ENCODE measurements at regions not wholly inside any gene's neighbourhood (a gene's known extent, or its start where the extent isn't known, plus 50 kb on each side); places are given as distances from the start of the nearest gene placed in this dataset.
"Not testable (repeated sequence)": the region's sequence is repeated elsewhere in the genome, so short reads cannot be mapped to it uniquely, and the experiment has no call there.

GRCh38 chr5:3179220-3179619 lies 416.4 kb upstream of the IRX1 start:
- no peaks in the 10 kb centered on the region for H3K36me3 ChIP-seq
- H3K27me3 ChIP-seq: peaks cover 13% of the 10 kb centered on the region
- no peaks in the 10 kb centered on the region for H3K9me3 ChIP-seq
- no peak for DNase-seq
- no peak overlapping the region for H3K4me3 ChIP-seq

DNA sequence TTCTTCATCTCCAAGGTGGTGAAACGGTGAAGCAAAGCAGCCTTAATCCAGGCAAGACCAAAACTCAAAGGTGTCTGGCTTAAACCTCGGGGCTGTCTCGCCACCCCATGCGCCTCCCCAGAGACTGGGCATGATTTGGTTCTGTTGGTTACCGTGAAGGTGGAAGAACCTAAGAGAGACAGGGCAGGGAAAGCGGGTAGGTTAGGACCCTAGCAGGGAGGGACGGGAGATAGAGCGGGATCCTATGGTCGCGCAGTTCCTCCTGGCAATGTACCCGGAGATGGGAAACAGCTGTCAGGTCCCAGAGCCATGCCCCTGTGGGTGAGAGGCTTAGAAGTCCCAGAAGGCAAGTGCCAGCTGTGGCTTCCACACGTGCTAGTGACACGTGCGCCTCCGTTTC lies 418.3 kb upstream of the IRX1 start:
- DNase-seq: no peak

GRCh38 chr5:3175416-3175815 lies 420.2 kb upstream of the IRX1 start:
- Histone ChIP-seq H3K36me3 (no peaks in the 10 kb centered on the region), H3K27me3 (peaks cover 11% of the 10 kb centered on the region), H3K9me3 (no peaks in the 10 kb centered on the region), H3K4me3 (no peak overlapping the region)
- no peak for DNase-seq

More for the DNA sequence above, 418.3 kb upstream of the IRX1 start:
- Histone ChIP-seq H3K36me3 (no peaks in the 10 kb centered on the region), H3K4me3 (no peak overlapping the region), H3K27me3 (peaks cover 11% of the 10 kb centered on the region), H3K9me3 (no peaks in the 10 kb centered on the region)

- Histone ChIP-seq H3K4me3 (no peak overlapping the region), H3K36me3 (no peaks in the 10 kb centered on the region), H3K9me3 (peaks cover 2% of the 10 kb centered on the region; the same call in 1 of the 2 replicates), H3K27me3 (no peaks in the 10 kb centered on the region; the same call in 1 of the 2 replicates)
- DNase-seq: no peak
Measured at GRCh38 chr5:3167473-3167872, 416.0 kb upstream of the IRX2 start.

GRCh38 chr5:3163626-3164025 lies 412.1 kb upstream of the IRX2 start:
- Histone ChIP-seq H3K4me3 (no peak overlapping the region), H3K27me3 (no peaks in the 10 kb centered on the region; the same call in 1 of the 2 replicates), H3K9me3 (peaks cover 2% of the 10 kb centered on the region; the same call in 1 of the 2 replicates), H3K36me3 (no peaks in the 10 kb centered on the region)
- no peak for DNase-seq

GRCh38 chr5:3161672-3162071 lies 410.2 kb upstream of the IRX2 start:
- no peaks in the 10 kb centered on the region for H3K36me3 ChIP-seq
- no peak overlapping the region for H3K4me3 ChIP-seq
- H3K27me3 ChIP-seq: no peaks in the 10 kb centered on the region; the same call in 1 of the 2 replicates
- DNase-seq: no peak
- H3K9me3 ChIP-seq: no peaks in the 10 kb centered on the region

- Histone ChIP-seq H3K9me3 (no peaks in the 10 kb centered on the region), H3K36me3 (no peaks in the 10 kb centered on the region), H3K4me3 (no peak overlapping the region), H3K27me3 (no peaks in the 10 kb centered on the region; the same call in 1 of the 2 replicates)
- no peak for DNase-seq
Measured at GRCh38 chr5:3157214-3157613, 405.7 kb upstream of the IRX2 start.

DNA sequence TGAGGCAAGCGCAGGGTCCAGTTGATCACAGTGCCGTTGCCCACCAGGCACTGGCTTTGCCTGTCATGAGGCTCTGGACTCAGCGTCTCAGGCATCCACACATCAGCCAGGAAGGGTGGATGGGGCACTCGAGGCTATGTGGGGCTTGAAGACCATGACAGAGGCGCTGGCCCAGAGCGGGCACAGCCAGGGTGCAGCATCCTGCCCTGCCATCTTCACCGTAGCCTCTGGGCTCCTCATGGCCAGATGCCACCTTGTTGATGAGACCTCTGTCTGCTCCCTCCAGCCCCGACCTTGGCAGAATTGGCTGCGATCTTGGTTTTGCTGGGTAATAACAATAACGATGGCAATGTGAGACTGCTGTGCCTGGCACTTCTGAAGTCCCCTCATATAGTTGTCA lies 404.2 kb upstream of the IRX2 start:
- Histone ChIP-seq H3K9me3 (no peaks in the 10 kb centered on the region), H3K4me3 (no peak overlapping the region)
- no peak for DNase-seq

GRCh38 chr5:3155046-3155445 lies 403.6 kb upstream of the IRX2 start:
- H3K9me3 ChIP-seq: no peaks in the 10 kb centered on the region
- H3K4me3 ChIP-seq: no peak overlapping the region
- DNase-seq: no peak
- H3K27me3 ChIP-seq: no peaks in the 10 kb centered on the region
- no peaks in the 10 kb centered on the region for H3K36me3 ChIP-seq

More for the DNA sequence above, 404.2 kb upstream of the IRX2 start:
- Histone ChIP-seq H3K36me3 (no peaks in the 10 kb centered on the region), H3K27me3 (no peaks in the 10 kb centered on the region)

DNA sequence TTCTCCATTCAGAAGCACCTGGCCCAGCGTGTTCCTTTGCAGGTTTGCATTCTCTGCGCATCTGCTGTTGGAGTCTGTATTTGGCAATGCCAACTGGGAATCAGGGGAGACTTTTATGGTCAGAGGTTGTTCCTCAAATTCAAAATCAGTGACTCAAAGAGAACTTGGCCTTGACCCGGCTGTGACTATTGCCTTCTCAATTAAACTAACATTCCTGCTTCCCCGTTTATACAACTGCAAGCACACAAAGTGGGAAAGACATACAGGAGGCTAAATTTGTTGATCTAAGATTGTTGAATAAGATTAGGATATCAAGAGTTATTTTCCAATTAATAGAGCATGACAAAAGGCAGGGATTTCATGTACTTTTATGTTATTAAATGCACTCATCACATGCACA lies 402.4 kb upstream of the IRX2 start:
- H3K36me3 ChIP-seq: no peaks in the 10 kb centered on the region
- no peak overlapping the region for H3K4me3 ChIP-seq
- no peaks in the 10 kb centered on the region for H3K27me3 ChIP-seq
- DNase-seq: no peak
- no peaks in the 10 kb centered on the region for H3K9me3 ChIP-seq

GRCh38 chr5:3153226-3153858 lies 401.9 kb upstream of the IRX2 start:
- Histone ChIP-seq H3K27me3 (peaks cover 5% of the 10 kb centered on the region; the same call in 1 of the 2 replicates), H3K4me3 (no peak overlapping the region), H3K36me3 (no peaks in the 10 kb centered on the region), H3K9me3 (no peaks in the 10 kb centered on the region)
- DNase-seq: no peak

DNA sequence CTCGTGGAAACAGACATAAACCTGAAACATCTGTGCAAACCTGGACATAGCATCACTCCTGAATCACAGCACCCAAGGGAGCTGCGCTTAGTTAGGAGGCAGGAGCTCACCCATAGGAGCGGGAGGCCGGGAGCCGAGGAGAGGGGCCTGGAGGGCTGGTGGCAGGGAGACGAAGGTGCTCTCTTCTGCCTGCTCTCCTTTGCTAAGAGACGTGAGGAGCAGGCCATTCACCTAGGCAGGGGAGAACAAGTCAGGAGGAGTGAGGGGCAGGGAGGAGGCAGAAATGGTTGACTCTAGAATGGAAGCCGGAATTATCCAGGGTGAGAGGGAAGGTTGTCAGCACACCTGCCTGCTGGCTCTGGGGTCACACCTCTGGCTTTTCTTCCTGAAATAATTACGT lies 398.4 kb upstream of the IRX2 start:
- H3K36me3 ChIP-seq: no peaks in the 10 kb centered on the region
- no peak for DNase-seq
- H3K27me3 ChIP-seq: peaks cover 5% of the 10 kb centered on the region; the same call in 1 of the 2 replicates
- H3K9me3 ChIP-seq: no peaks in the 10 kb centered on the region
- no peak overlapping the region for H3K4me3 ChIP-seq

DNA sequence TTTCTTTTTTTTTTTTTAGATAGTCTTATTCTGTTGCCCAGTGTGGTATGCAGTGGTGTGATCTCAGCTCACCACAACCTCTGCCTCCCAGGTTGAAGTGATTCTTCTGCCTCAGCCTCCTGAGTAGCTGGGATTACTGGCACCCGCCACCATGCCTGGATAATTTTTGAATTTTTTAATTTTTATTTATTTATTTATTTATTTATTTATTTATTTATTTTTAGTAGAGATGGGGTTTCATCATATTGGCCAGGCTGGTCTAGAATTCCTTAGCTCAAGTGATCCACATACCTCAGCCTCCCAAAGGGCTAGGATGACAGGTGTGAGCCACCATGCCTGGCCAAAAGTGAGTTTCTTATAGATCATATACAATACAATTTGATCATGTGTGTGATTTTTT lies 395.9 kb upstream of the IRX2 start:
- H3K36me3 ChIP-seq, DNase-seq, H3K27me3 ChIP-seq, H3K4me3 ChIP-seq, H3K9me3 ChIP-seq: not testable (repeated sequence)

DNA sequence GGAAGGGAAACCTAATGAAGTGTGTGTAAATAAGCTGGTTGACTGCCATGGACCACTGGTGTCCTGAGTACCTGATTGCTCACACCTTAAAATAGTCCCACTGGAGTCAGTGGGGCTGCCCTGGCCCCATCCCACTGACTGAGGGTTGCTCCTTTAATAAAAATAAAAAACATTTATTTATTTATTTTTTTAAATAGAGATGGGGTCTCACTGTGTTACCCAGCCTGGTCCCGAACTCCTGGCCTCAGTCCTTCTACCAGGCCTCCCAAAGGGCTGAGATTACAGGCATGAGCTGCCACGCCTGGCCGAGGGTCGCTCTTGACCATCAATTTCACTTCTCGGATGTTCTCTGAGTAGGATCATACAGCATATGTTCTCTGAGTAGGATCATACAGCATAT lies 394.2 kb upstream of the IRX2 start:
- H3K36me3 ChIP-seq: no peaks in the 10 kb centered on the region
- no peak overlapping the region for H3K4me3 ChIP-seq
- no peak for DNase-seq
- H3K27me3 ChIP-seq: peaks cover 5% of the 10 kb centered on the region; the same call in 1 of the 2 replicates
- no peaks in the 10 kb centered on the region for H3K9me3 ChIP-seq

DNA sequence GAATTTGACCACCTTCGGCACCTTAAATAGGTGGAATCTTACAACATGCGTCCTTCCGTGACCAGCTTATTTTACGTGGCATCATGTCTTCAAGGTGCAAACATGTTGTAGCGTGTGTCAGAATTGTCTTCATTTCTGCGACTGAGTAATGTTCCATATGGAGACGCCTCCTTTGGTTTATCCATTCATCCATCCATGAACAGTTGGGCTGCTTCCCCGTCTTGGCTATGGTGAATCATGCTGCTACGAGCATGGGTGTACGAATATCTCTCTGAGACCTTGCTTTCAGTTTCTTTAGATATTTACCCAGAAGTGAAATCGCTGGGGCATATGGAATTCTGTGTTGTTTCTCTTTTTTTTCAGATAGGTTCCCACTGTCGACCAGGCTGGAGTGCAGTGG lies 391.9 kb upstream of the IRX2 start:
- H3K4me3 ChIP-seq: no peak overlapping the region
- H3K9me3 ChIP-seq: no peaks in the 10 kb centered on the region
- DNase-seq: no peak
- peaks cover under 1% of the 10 kb centered on the region; the same call in 1 of the 2 replicates for H3K27me3 ChIP-seq
- no peaks in the 10 kb centered on the region for H3K36me3 ChIP-seq

DNA sequence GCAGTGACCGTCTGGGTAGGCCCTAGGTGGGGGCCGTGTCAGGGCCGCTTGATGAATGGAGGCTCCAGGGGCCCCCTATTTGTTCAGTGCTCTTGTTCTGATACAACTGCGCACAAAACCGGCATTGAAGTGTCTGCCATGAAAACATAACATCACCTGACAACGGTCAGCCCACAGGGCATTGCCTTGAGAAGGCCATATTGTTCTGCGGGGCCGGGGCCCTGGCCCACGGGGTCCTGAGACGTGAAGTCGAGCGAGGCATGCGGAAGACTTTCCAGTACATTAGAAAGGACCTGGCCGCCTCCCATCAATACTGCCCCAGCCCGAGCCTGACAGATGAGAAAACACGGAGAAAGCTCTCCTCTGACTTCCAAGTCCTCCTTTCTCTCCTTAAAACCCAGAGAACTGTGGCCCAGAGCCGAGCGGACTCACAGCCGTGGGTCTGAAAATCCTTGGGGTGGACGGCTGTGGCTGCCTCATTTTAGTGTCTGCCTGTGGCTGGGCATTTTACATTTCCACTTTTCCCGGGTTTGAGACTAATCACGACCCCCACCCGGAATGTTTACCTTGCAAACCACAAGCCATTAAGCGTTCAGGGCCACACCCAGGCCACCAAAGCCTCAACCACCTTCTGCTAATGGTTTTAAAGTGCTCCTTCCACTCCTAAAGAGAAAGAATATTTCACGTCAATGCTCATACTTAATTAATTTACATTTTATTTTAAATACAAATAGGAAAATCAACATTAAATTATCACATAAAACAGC lies 391.0 kb upstream of the IRX2 start:
- DNase-seq: no peak
- no peak overlapping the region for H3K4me3 ChIP-seq
- no peaks in the 10 kb centered on the region for H3K27me3 ChIP-seq
- no peaks in the 10 kb centered on the region for H3K9me3 ChIP-seq
- H3K36me3 ChIP-seq: no peaks in the 10 kb centered on the region

DNA sequence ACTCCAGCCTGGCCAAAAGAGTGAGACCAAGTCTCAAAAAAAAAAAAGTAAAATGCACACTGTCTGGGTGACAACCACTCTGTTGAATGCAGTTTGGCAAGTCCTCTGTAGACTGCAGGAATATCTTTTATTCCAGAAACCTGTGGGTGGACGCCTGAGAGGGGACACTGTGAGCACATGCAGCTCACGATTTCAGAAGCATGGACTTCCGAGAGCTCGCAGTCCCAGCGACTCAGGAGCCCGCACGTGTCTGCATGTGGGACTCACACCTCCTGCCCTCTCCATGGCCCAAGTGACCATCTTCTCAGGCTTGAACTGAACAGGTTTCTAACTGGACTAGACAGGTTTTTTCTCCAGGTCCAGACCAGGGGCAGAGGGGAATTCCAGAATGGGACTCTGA lies 388.6 kb upstream of the IRX2 start:
- no peaks in the 10 kb centered on the region for H3K27me3 ChIP-seq
- no peaks in the 10 kb centered on the region for H3K9me3 ChIP-seq
- H3K36me3 ChIP-seq: no peaks in the 10 kb centered on the region
- no peak for DNase-seq
- no peak overlapping the region for H3K4me3 ChIP-seq

DNA sequence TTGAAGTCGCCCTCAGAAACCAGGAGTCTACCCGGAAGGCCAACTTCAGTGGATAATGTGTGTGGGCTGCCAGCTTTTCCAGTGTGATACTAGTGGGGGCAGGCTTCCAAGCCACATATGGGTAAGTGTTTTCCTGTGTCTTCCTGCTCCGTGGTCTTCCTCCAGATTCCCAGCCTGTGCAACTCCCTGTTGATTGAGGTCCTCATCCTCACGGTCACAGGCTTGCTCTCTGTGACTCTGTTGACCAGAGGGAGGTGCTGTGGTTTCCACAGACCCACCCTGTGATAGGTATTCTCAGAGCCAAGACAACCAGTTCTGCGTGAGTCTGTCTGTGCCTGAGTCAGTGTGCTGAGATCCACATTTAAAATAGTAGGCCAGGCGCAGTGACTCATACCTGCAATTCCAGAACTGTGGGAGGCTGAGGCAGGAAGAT lies 388.0 kb upstream of the IRX2 start:
- H3K4me3 ChIP-seq: no peak overlapping the region
- peak; percentile 84 for DNase-seq

More for the DNA sequence above, 388.0 kb upstream of the IRX2 start:
- no peaks in the 10 kb centered on the region for H3K27me3 ChIP-seq
- no peaks in the 10 kb centered on the region for H3K36me3 ChIP-seq
- H3K9me3 ChIP-seq: no peaks in the 10 kb centered on the region

All from MG63 (cell line).